Right renal pelvis (tissue), 4 donors: ENCODE measurements at regions not wholly inside any gene's neighbourhood (a gene's known extent, or its start where the extent isn't known, plus 50 kb on each side); places are given as distances from the start of the nearest gene placed in this dataset.
"Not testable (repeated sequence)": the region's sequence is repeated elsewhere in the genome, so short reads cannot be mapped to it uniquely, and the experiment has no call there.

Experiments
- DNase-seq, 4 donors: peaks; one replicate each; pipeline ENCODE4 v3.0.0-alpha.2; 2013; ENCODE audit warnings: low read depth in 4 of 4, low spot score in 3 of 4, missing footprints in 1 of 4

DNA sequence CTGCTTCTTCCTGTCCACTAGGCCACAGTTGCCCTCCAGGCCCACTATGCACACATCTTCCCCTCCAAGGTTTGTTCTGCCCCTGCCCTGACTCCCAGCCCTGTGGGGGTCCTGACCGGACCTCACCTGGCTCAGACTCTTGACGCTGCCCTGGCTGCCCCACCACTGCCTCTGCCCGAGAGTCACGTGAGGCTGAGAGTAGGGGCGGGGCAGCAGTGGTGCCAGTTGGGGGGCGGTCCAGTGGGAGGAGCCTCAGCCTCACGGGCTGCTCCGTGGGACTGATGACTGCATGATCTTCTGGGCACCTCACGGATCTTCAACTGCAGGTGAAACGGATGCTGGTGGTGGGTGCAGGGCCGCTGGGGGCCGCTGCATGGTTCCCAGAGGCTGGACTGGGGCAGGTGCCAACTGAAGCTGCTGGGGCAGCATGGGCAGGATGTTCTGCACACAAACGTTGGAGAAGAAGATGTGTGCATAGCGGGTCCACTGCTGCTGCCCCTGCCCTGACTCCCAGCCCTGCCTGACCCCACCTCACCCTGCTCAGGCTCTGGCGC, 77.6 kb downstream of the HHIPL2 start:
- not testable (repeated sequence) for DNase-seq

DNA sequence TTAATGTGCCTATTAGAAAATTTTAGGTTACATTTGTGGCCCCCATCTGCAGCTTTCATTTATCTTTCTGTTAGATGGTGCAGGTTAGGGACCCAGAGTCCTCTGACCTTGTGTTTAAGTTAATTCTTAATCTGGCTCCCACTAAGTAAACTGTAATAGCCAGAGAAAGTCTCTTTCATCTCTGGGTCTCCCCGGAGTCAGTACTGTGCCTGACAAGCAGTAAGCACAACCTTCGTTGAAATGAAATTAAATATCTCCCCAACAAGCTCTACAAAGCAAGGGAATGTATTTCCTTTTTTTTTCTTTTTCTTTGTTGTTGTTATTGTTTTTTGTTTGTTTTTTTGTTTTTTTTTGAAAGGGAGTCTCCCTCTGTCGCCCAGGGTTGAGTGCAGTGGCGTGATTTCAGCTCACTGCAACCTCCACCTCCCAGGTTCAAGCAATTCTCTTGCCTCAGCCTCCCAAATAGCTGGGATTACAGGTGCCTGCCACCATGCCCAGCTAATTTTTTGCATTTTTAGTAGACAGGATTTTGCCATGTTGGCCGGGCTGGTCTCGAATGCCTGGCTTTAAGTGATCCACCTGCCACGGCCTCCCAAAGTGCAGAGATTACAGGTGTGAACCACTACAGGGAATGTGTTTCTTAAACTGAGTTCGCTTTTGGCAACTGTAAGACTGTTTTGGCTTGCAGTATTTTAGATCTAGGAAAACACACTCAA, 81.6 kb downstream of the HHIPL2 start:
- no peak for DNase-seq

DNA sequence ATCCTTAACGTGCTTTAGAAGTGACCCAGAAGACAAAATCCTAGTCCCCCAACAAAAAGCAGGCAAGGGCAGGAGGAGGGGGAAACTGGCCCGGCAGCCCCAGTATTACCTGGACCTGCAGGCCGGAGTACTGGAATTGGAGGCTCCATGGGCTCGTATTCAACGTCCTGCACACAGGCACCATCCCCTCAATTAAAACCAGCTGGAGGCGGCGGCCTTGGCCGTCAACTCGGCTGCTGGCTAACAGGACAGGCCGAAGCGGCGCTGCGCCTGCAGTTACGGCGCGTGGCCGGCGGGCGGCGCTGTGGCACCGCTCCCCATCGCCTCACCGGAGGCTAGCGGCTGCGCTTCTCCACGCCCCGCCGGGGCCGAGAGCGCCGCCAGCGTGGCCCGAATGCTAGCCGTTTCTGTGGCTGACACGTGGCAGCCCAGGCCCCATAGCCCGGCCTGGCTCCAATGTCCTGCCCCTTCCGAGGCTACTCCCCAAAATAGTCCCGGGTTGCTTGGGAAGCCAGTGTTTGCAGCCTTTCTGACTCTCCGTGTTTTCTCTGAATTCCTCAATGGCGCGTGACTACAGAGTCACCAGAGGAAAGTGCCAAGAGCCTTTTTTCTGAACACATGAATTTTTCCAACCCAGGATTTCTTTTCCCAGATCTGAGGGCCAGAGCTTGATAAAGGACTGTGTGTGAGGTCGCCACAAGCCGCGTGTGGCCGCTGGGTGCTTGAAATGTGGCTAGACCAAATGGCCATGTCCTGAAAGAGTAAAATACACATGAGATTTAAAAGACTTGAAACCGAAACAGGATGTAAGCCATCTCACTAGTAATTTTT, 82.5 kb downstream of the HHIPL2 start:
- DNase-seq, result peak; percentile 71 to 81 (median 78)

DNA sequence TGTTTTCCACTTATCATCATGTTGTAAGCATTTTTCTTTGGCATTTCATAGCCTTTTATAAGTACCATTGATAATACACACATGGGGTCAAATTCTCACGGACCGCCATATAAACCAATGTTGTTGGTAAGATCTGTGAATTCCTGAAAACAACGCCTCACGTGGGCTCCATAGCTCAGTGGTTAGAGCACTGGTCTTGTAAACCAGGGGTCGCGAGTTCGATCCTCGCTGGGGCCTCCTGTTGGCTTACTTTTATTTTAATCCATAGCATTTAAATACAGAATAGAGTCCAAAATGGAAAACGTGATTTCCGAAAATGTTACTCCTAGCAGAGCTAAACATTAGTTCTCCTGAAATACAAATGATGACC, 83.1 kb downstream of the HHIPL2 start:
- no peak for DNase-seq

DNA sequence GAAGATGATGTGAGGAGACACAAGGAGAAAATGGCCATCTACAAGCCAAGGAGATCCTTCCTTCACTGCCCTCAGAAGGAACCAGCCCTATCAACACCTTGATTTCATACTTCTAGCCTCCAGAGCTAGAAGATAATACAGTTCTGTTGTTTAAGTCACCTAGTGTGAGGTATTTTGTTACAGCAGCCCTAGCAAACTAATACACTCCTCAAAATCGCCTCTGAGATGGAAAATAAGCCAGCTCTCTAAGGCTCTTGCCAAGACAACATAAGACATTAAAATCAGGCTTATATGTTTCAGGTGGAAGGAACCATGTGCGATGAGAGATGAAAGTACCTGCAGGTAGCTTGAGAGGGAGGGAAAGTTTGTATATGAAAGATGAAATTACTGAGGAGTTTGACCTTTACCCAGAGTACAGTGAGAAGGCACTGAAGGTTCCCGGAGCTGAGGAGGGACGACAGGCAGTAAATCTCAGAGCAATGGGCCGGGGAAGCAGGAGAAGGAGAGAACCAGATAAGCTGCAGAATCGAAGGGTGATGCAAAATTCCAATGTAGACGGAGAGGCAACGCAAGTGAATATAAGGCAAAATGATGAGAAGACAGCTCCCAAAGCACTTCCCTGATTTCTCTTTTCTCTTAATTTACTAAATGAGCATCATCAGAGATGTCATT, 84.7 kb downstream of the HHIPL2 start:
- no peak for DNase-seq

DNA sequence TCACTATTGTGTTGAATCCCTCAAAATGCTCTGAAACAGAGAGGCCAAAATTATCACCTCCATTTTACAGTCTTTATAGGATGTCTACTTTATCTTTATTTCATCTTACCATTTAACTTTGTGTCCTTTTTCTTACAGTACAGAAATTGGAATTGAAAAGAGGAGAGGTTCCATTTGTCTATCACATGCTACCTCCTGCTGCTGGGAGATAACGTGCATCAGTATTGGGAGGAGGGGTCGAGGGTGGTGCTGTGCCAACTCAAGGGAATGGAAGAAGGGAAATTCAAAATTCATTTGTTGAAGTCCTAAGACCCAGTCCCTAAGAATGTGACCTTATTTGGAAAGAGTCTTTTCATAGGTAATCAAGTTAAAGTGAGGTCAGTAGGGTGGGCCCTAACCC, 85.3 kb downstream of the HHIPL2 start:
- no peak for DNase-seq

DNA sequence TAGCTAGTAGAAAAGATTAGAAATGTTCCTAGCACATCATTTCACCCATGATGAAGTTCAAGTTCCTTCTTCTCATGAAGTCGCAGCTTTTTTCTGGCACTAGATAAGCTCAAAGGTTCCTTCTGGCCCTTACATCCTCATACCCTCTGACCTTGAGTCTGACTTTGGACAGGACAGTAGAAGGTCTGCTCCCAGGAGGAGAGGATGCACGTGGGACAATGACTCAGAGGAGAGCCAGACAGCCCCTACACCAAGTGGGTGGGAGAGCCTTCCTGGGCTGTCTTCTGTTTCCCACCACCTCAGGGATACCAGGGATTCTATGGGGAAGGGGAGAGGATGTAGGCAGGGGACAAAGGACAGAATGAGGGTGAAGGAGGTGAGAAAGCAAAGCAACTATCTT, 86.0 kb downstream of the HHIPL2 start:
- DNase-seq, result no peak

DNA sequence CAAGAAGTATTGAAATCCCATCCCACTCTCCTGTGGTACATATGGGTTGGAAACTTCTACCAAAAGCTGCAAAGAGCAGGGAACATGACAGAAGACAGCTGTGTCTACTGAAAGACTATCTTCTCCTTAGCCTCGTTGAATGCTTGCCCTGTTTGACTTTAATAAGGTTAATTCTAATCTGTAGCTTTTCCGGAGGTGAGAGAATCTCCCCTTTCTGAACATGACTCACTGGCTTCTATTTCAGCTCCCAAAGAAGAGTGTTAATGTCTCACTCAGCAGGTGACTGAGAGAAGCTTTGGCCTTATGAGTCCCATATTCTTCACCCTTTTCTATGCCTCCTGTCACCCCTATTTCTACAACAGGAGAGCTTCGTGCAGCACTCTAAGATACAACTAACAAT, 88.3 kb downstream of the HHIPL2 start:
- no peak for DNase-seq

DNA sequence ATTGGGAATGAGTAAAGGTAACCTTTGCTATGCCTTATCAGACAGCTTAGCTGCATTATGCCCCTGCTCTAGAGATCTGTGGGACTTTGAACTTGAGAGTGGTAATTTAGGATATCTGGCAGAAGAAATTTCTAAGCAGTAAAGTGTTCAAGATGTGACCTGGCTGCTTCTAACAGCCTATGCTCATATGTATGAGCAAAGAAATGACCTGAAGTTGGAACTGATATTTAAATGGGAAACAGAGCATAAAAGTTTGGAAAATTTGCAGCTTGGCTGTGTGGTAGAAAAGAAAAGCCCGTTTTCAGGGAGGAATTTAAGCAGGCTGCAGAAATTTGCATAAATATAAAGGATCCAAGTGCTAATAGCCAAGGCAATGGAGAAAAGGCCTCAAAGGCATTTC, 90.4 kb downstream of the HHIPL2 start:
- DNase-seq, result no peak

DNA sequence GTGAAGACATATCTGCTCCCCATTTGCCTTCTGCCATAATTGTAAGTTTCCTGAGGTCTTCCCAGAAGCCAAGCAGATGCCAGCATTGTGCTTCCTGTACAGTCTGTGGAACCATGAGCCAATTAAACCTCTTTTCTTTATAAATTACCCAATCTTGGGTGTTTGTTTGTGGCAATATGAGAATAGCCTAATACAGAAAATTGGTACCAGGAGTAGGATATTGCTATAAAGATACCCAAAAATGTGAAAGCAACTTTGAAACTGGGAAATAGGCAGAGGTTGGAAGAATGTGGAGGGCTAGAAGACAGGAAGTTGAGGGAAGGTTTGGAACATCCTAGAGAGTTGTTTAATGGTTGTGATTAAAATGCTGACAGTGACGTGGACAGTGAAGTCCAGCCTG, 90.8 kb downstream of the HHIPL2 start:
- no peak for DNase-seq

DNA sequence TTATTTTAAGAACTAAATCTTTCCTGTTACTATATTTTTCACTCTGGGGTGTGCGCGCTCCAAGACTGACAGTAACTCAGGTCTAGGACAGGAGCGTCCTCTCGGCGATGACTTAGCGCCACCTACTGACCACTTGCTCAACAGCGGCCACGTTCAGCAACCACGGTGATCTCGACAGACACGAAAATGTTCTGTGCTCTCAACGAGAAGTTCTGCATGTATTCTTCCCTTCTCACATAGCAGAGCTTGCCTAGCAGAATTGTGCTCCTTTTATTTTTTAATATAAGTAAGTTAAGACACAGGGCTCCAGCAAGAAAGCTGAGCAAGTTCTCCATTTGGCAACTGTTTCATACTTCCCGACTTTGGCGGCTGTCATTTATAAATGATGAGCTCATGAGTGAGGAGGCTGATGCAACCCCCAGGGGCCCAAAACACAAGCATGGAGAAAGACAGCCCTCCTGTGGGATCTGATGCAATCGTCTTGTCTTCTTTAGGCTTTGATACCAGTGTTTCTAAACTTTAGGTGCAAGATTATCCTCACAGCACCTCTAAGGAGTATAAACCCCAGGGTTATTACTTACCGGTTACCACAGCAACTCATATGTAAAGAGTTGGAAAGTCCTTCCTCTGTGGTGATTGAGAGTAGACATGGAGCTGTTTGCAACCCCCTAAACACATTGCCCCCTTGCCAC, 92.6 kb downstream of the HHIPL2 start:
- peak; percentile 61 to 74 (median 66) for DNase-seq

DNA sequence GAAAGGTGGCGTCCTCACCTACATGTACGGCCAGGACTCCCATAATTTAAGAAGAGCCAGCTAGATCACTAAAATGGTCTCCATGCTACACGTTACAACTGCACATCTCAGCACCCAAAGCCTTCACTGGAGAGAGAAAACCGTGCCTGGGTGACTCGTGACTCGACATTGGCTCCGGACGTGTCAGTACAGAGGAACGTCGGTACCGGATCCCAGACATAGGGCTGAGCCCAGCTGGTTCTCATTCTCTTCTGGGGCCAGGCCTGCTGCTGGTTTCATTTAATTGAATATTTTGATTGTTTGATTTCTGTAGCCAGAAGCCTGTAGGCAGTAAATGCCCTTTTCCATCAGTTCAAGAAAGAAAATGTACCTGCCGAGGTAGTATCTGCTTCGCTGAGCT, 93.1 kb downstream of the HHIPL2 start:
- no peak for DNase-seq

DNA sequence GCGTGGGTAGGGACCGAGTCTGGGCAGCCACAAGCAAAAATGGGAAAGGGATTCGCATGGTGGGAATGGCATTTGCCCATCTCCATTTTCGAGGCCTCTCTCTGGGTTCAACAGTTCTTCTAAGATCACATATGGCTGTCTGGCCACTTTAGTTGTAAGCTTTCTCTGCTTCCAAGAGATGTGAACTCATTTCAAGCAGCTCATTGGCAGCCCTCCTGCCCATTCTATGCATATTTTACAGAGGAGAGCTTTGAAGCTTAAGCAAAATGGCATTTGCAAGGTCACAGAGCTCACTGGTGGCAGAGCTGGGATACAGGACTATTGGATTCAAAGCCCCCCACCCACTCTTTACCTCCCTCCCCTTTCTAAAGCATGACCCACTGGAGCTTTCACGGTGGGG, 93.7 kb downstream of the HHIPL2 start:
- DNase-seq, result no peak

DNA sequence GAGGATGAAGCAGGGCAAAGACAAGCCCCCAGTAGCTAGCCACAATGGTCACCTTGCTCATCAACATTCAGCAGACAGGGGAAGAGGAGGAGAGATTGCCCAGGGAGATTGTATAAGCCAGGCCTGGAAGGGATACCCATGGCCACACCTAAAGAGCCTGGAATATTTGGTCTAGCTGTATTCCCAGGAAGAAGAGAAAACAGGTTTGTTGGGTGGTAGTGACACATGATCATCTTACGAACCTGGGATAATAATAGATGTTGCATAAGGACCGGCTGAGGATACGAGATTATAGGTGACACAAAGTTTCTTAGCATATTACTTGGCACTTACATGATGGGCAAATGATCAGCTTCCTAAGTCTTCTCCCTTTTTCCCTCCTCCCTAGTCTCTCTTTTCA, 95.9 kb downstream of the HHIPL2 start:
- no peak for DNase-seq

DNA sequence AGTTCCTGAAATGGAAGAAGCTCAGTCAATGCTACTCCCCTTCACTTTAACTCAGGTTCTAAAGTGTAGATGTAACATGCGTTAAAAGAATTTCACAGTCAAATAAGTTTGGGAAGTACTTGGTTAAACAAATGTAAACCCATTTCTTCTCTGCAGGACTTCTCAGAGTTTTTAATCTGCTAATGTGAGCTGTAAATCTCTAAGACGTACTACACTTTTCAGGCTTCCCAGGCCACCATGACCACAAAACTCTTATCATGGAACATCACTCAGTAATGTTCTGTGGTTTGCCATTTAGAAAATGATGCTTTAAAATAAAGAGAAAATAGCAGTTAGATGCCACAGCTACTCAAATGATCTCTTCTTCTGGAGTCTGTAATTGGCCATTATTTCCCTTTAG, 104.3 kb downstream of the HHIPL2 start:
- no peak for DNase-seq

DNA sequence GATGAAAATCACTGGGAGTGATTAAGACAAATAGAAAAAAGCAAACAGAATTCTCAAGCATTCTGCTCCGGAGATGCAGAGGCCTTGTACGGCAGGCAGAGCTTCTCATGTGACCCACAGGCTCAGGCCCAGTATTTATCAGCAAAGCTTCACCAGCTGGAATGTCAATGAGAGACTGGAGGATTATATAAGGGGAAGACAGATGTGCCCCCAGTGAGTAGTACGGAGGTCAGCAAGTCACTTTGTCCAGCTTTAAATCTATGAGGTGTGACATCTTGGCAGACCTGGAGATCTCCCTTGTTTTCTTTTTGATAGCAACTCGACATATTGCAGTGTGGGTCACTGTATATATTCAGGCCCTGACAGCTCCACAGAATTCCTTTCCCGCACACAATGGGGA, 106.8 kb downstream of the HHIPL2 start:
- no peak for DNase-seq

DNA sequence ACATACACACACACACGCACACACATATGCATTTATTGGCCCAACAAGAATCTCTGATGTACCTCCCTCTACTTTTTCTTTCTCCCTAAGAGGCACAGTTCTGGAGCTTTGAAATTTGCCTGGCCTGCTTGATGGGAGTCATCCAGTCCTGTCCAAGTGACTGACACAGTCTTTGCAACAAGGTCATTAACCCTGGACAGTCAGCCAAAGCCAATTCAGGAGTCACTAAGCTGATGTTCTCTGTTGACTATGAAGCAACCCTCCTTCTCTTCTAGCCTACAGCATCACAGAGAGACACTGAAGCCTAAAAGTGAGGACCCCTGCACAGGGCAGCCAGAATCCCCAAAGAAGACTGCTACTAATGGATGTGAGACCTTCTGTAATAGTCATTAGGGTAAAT, 123.1 kb downstream of the HHIPL2 start:
- no peak for DNase-seq

DNA sequence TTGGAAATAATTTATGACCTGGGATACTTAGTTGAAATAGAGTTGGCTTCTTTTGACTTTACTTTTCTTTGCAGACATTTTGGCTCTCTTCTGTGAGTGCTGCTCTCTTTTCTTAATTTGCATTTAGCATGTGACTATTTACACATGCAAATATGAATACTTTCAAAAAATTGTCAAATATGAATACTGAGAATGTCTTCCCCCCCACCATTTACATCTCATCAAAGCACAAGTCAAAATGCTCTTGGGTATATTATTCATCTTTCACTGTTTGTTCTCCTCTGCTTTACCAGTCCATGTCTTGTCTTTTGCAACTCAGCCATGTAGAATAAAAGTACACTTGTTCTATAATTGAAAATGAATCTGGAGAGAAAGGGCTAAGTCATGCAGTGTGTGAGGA, 126.5 kb downstream of the HHIPL2 start:
- DNase-seq, result no peak

DNA sequence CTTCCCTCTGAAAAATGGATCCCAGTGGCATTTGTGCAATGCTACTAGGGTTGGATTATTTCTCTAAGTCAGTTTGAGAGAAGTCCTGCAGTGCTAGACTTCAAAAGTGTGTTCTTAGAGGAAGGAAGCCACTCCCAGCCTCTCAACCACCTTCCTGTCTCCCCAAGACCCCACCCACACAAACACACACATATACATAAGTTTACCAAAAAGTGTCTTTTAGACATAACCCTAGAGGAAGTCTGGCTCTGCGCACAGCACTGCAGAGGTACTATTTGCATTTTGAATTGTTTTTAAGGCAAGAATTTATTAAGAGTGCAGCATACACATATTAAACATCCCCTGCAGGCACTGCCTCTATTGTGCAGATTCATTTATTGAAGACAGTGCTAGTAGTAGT, 127.3 kb downstream of the HHIPL2 start:
- DNase-seq, result no peak

DNA sequence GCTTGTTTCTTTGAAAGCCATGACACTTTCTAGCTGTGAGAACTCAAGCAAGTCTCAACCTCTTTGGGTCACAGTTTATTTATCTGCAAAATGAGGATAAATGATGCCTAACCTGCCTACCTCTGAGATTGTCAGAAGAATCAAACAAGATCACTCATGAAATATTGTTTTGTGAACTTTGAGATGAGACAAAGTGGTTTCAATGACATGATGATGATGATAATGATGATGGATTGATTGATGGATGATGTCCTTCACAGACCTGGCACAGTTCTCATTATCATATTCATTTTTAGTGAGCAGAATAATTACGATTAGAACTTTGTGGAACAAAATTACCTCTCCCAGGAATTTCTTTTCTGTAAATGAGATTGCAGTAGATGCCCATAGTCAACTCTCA, 129.2 kb downstream of the HHIPL2 start:
- DNase-seq, result no peak

DNA sequence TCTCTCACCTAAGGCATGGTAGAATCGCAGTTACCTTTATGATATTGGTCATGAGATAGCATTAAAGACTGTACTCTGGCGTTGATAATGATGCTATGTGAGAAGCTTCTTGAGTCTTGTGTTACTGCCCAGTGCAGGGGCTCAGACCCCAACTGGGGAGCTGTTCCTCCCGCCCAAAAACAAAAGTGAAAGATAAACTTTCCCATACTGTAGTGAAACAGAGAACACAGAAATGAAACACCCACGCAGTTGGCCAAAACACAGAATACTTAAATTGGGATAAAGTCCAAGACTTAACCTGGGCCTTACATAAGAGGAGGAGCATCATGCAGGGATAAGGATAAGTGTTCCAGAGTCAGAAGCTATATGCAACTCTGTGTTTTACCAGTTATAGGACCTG, 130.6 kb downstream of the HHIPL2 start:
- no peak for DNase-seq
